H9 (cell line): ENCODE measurements at regions not wholly inside any gene's neighbourhood (a gene's known extent, or its start where the extent isn't known, plus 50 kb on each side); places are given as distances from the start of the nearest gene placed in this dataset.
A peak's percentile ranks its signal among the peaks of the same experiment; 100 is the strongest.
"Not testable (repeated sequence)": the region's sequence is repeated elsewhere in the genome, so short reads cannot be mapped to it uniquely, and the experiment has no call there.

Source experiments
- DNase-seq: peaks from one replicate; pipeline ENCODE4 v3.0.0-alpha.2; 2017
- H2AFZ ChIP-seq: one replicate; pipeline ENCODE4 v1.6.1; 2013; ENCODE audit warnings: mild to moderate bottlenecking, low read length, control low read depth, moderate library complexity
- H2AK5ac ChIP-seq: 2 replicates; pipeline ENCODE4 v1.6.1; 2013; ENCODE audit warnings: low read length, control low read depth, mixed read lengths; ENCODE audit not compliant: insufficient read length
- H2BK120ac ChIP-seq: one replicate; pipeline ENCODE4 v1.6.1; 2013; ENCODE audit warnings: low read depth, mild to moderate bottlenecking, low read length, control low read depth, inconsistent platforms; ENCODE audit not compliant: poor library complexity, severe bottlenecking
- H2BK12ac ChIP-seq: 2 replicates; pipeline ENCODE4 v1.6.1; 2013; ENCODE audit warnings: low read length, control low read depth, mixed read lengths, low read depth; ENCODE audit not compliant: insufficient read length
- H2BK15ac ChIP-seq: 2 replicates; pipeline ENCODE4 v1.6.1; 2013; ENCODE audit warnings: low read depth, low read length, control low read depth
- H2BK20ac ChIP-seq: one replicate; pipeline ENCODE4 v1.6.1; 2013; ENCODE audit warnings: low read depth, mild to moderate bottlenecking, low read length, control low read depth, inconsistent platforms; ENCODE audit not compliant: poor library complexity, severe bottlenecking
- H2BK5ac ChIP-seq: 2 replicates; pipeline ENCODE4 v1.6.1; 2013; ENCODE audit warnings: low read length, control low read depth, mixed read lengths; ENCODE audit not compliant: insufficient read length
- H3K14ac ChIP-seq: 2 replicates; pipeline ENCODE4 v1.6.1; 2013; ENCODE audit warnings: low read length, control low read depth; ENCODE audit not compliant: insufficient read depth
- H3K18ac ChIP-seq: 2 replicates; pipeline ENCODE4 v1.6.1; 2013; ENCODE audit warnings: low read depth, mild to moderate bottlenecking, mixed read lengths, low read length, control low read depth; ENCODE audit not compliant: insufficient read length
- H3K23ac ChIP-seq: 2 replicates; pipeline ENCODE4 v1.6.1; 2013; ENCODE audit warnings: low read length, control low read depth, mixed read lengths, low read depth; ENCODE audit not compliant: insufficient read length
- H3K23me2 ChIP-seq: 2 replicates; pipeline ENCODE4 v1.6.1; 2013; ENCODE audit warnings: low read depth, mild to moderate bottlenecking, mixed read lengths, low read length, control low read depth; ENCODE audit not compliant: insufficient read length, poor library complexity, severe bottlenecking
- H3K27ac ChIP-seq: 2 replicates; pipeline ENCODE4 v1.5.1; 2013; ENCODE audit warnings: low read length, control low read depth, mixed read lengths, low read depth; ENCODE audit not compliant: insufficient read length
- H3K27me3 ChIP-seq: 2 replicates; pipeline ENCODE4 v1.6.1; 2013; ENCODE audit warnings: low read length, control low read depth, inconsistent platforms; ENCODE audit not compliant: insufficient read depth
- H3K4ac ChIP-seq: 2 replicates; pipeline ENCODE4 v1.6.1; 2013; ENCODE audit warnings: low read depth, mild to moderate bottlenecking, control low read depth, inconsistent platforms, low read length, moderate library complexity
- H3K4me1 ChIP-seq: 2 replicates; pipeline ENCODE4 v1.6.1; 2013; ENCODE audit warnings: low read length, control low read depth, inconsistent platforms; ENCODE audit not compliant: insufficient read depth
- H3K4me2 ChIP-seq: 2 replicates; pipeline ENCODE4 v1.6.1; 2013; ENCODE audit warnings: low read length, control low read depth, mixed read lengths; ENCODE audit not compliant: insufficient read length, insufficient read depth
- H3K56ac ChIP-seq: 2 replicates; pipeline ENCODE4 v1.6.1; 2013; ENCODE audit warnings: low read depth, mild to moderate bottlenecking, mixed read lengths, low read length, control low read depth; ENCODE audit not compliant: insufficient read length
- H3K79me1 ChIP-seq: 2 replicates; pipeline ENCODE4 v1.6.1; 2013; ENCODE audit warnings: low read depth, mild to moderate bottlenecking, moderate library complexity, low read length, control low read depth, inconsistent platforms; ENCODE audit not compliant: insufficient read depth, poor library complexity, severe bottlenecking
- H3K79me2 ChIP-seq: 2 replicates; pipeline ENCODE4 v1.6.1; 2013; ENCODE audit warnings: low read length, control low read depth, inconsistent platforms; ENCODE audit not compliant: insufficient read depth
- H3K9ac ChIP-seq: 2 replicates; pipeline ENCODE4 v1.6.1; 2013; ENCODE audit warnings: low read length, control low read depth, mixed read lengths; ENCODE audit not compliant: insufficient read length; ENCODE audit errors: extremely low read depth
- H3K9me3 ChIP-seq: one replicate; pipeline ENCODE4 v1.6.1; 2013; ENCODE audit warnings: low read depth, low read length, inconsistent platforms; ENCODE audit not compliant: control insufficient read depth
- H3T11ph ChIP-seq: one replicate; pipeline ENCODE4 v1.6.1; 2013; ENCODE audit warnings: mild to moderate bottlenecking, low read length, control low read depth, inconsistent platforms
- H4K20me1 ChIP-seq: one replicate; pipeline ENCODE4 v1.6.1; 2013; ENCODE audit not compliant: control insufficient read depth, insufficient read length, insufficient read depth
- H4K5ac ChIP-seq: 2 replicates; pipeline ENCODE4 v1.6.1; 2013; ENCODE audit warnings: low read depth, mild to moderate bottlenecking, mixed read lengths, low read length, control low read depth; ENCODE audit not compliant: insufficient read length
- H4K8ac ChIP-seq: replicated peaks from 2 replicates; pipeline ENCODE4 v1.6.1; 2013; ENCODE audit warnings: low read length, control low read depth, mixed read lengths, low read depth; ENCODE audit not compliant: insufficient read length
- H4K91ac ChIP-seq: 2 replicates; pipeline ENCODE4 v1.6.1; 2013; ENCODE audit warnings: low read depth, mild to moderate bottlenecking, moderate library complexity, mixed read lengths, low read length, control low read depth; ENCODE audit not compliant: insufficient read length
- H3K27ac Mint-ChIP-seq, 3 experiments: 2 replicates in 2 of 3; 3 replicates in 1 of 3; pipeline ENCODE4 v1.8.0; 2020 to 2021; ENCODE audit warnings: mixed read lengths in 3 of 3, mild to moderate bottlenecking in 1 of 3, moderate library complexity in 1 of 3
- H3K27me3 Mint-ChIP-seq: 2 replicates; pipeline ENCODE4 v1.8.0; 2021; ENCODE audit warnings: low read depth, mild to moderate bottlenecking, moderate library complexity, mixed read lengths
- H3K36me3 Mint-ChIP-seq, 3 experiments: 2 replicates in 2 of 3; 3 replicates in 1 of 3; pipeline ENCODE4 v1.8.0; 2020 to 2021; ENCODE audit warnings: low read depth in 3 of 3, mixed read lengths in 3 of 3; ENCODE audit not compliant: insufficient read depth in 1 of 3
- H3K4me1 Mint-ChIP-seq, 2 experiments: 2 replicates each; pipeline ENCODE4 v1.8.0; 2020; ENCODE audit warnings: mixed read lengths in 2 of 2
- H3K4me3 Mint-ChIP-seq, 2 experiments: 2 replicates in 1 of 2; 3 replicates in 1 of 2; pipeline ENCODE4 v1.8.0; 2020 to 2021; ENCODE audit warnings: mild to moderate bottlenecking in 2 of 2, mixed read lengths in 2 of 2, moderate library complexity in 1 of 2
- H3K9me3 Mint-ChIP-seq, 2 experiments: 2 replicates in 1 of 2; 3 replicates in 1 of 2; pipeline ENCODE4 v1.8.0; 2020; ENCODE audit warnings: mild to moderate bottlenecking in 2 of 2, mixed read lengths in 2 of 2, moderate library complexity in 1 of 2
- CTCF ChIP-seq: fragments of 200-600 bp; sonication (generic); conservative IDR thresholded peaks from 3 replicates; pipeline ENCODE4 v1.8.0; 2021; ENCODE audit warnings: antibody characterized with exemption, mild to moderate bottlenecking
- WGBS: extraction: QIAGEN DNeasy Blood & Tissue Kit; methylation state at CpG from one replicate; pipeline ENCODE4 v1.1.7; 2013; ENCODE audit warnings: missing lambda C conversion rate, low lambda C conversion rate, mixed read lengths; ENCODE audit not compliant: insufficient read length; ENCODE audit errors: extremely low coverage; 5-methylcytosine and 5-hydroxymethylcytosine counted together

DNA sequence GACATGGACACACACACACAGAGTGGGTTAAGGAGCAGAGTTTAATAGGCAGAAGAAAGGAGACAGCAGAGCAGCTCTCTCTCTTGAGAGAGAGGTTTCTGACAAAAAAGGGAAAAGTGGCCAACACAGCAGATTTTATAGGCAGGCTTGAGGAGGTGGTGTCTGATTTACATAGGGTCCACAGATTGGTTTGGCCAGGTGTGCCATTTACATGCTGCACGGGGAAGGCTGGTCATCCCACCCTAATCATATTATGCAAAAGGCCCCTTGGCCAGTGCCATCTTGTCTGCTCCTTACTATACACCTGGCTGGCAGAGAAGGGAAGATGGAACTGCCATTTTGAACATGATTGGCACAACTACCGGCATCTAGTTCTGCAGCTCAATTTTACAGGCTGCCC is 240.8 kb downstream of the NPR3 start:
- Histone ChIP-seq H2BK5ac (no peak overlapping the region), H3K79me1 (no peaks in the 10 kb centered on the region), H3K27me3 (no peaks in the 10 kb centered on the region), H3K23me2 (no peaks in the 10 kb centered on the region), H3K4me1 (no peaks in the 10 kb centered on the region; the same call in 1 of the 2 replicates), H3K4me2 (no peak overlapping the region), H2BK12ac (no peak overlapping the region), H3T11ph (no peak overlapping the region), H2AK5ac (no peak overlapping the region), H4K20me1 (no peaks in the 10 kb centered on the region), H3K56ac (no peak overlapping the region), H3K14ac (no peak overlapping the region), H3K4ac (no peak overlapping the region), H4K91ac (no peak overlapping the region), H2BK20ac (no peak overlapping the region), H3K9me3 (no peaks in the 10 kb centered on the region), H3K27ac (no peak overlapping the region), H2BK15ac (no peak overlapping the region), H3K79me2 (no peaks in the 10 kb centered on the region), H3K23ac (no peak overlapping the region), H3K18ac (no peak overlapping the region), H2BK120ac (no peak overlapping the region), H4K8ac (no peak overlapping the region), H3K9ac (no peak overlapping the region), H4K5ac (no peak overlapping the region), H2AFZ (no peak overlapping the region)
- WGBS: no CpG with 5 or more reads among the region's 2 CpGs
- peak overlapping the region; percentile 1 to 78 (median 66); a peak in 4 of 7 replicates for H3K27ac Mint-ChIP-seq
- peak; percentile 59 for DNase-seq
- H3K27me3 Mint-ChIP-seq: no peaks in the 10 kb centered on the region
- H3K9me3 Mint-ChIP-seq: peaks cover 4 to 5% of the 10 kb centered on the region in 2 experiments; a peak in 3 of 5 replicates
- peaks cover 0 to 19% (median 2%) of the 10 kb centered on the region in 3 experiments; a peak in 5 of 7 replicates for H3K36me3 Mint-ChIP-seq
- peaks cover 25 to 27% of the 10 kb centered on the region in 2 experiments for H3K4me1 Mint-ChIP-seq
- no peak overlapping the region for H3K4me3 Mint-ChIP-seq
- TF ChIP-seq CTCF: no peak

DNA sequence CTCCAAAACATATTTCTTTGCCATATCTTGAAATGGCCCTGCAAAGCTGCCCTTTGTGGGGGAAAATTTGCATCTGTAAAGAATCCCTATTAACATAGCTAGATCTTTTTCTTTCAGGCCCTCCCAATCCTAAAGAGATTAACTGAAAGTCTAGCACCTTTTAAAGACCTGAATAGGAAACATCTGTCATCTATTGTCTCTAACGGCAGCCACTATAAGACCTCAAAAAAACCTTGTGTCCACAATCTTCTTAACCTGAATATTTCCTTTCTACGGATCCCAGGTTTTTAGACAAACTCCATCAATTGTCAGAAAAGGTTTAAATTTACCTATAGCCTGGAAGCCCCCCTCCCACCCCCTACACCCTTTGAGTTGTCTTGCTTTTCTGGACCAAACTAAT is 241.3 kb downstream of the NPR3 start:
- H4K5ac ChIP-seq, H3K9me3 ChIP-seq, H3K79me1 ChIP-seq, H2BK20ac ChIP-seq, H3K27me3 Mint-ChIP-seq, H2BK5ac ChIP-seq, H2BK120ac ChIP-seq, DNase-seq, H3K23ac ChIP-seq, H3K56ac ChIP-seq, H3K4me2 ChIP-seq, H3K4me3 Mint-ChIP-seq, H3K4ac ChIP-seq, H3K23me2 ChIP-seq, H3K4me1 ChIP-seq, H3K27me3 ChIP-seq, H4K91ac ChIP-seq, H3K18ac ChIP-seq, H3K9me3 Mint-ChIP-seq, H4K8ac ChIP-seq, H3K79me2 ChIP-seq, H4K20me1 ChIP-seq, H3K27ac ChIP-seq, H3K9ac ChIP-seq, H2BK12ac ChIP-seq, H2AK5ac ChIP-seq, H3T11ph ChIP-seq, H3K14ac ChIP-seq, H2BK15ac ChIP-seq, H2AFZ ChIP-seq: not testable (repeated sequence)
- WGBS: no CpG with 5 or more reads among the region's 2 CpGs
- Mint-ChIP-seq H3K27ac (peak overlapping the region; percentile 63 to 92 (median 87); a peak in 4 of 7 replicates), H3K36me3 (peaks cover 0 to 20% (median 2%) of the 10 kb centered on the region in 3 experiments; a peak in 5 of 7 replicates), H3K4me1 (peaks cover 25 to 27% of the 10 kb centered on the region in 2 experiments)
